Left lung (tissue), 4 donors: ENCODE measurements at regions not wholly inside any gene's neighbourhood (a gene's known extent, or its start where the extent isn't known, plus 50 kb on each side); places are given as distances from the start of the nearest gene placed in this dataset.
A peak's percentile ranks its signal among the peaks of the same experiment; 100 is the strongest.

Experiments used
- ATAC-seq: fragments of 200-7000 bp; cut with Tn5 transposase; one replicate; pipeline ENCODE4 v1.9.1; 2020; ENCODE audit warnings: moderate library complexity
- DNase-seq, 4 donors: peaks; one replicate each; pipeline ENCODE4 v3.0.0-alpha.2; 2013 to 2020
- H3K27ac ChIP-seq, 2 donors: fragments of 200-600 bp; sonication (generic) in 1 of 2; one replicate each; pipeline versions ENCODE4 v1.5.0 to v1.8.0; 2020 to 2021
- H3K27me3 ChIP-seq, 2 donors: fragments of 200-600 bp; sonication (generic) in 1 of 2; one replicate each; pipeline versions ENCODE4 v1.5.0 to v1.8.0; 2020 to 2021
- H3K36me3 ChIP-seq, 2 donors: fragments of 200-600 bp; sonication (generic) in 1 of 2; one replicate each; pipeline versions ENCODE4 v1.5.0 to v1.8.0; 2020 to 2021
- H3K4me1 ChIP-seq, 2 donors: fragments of 200-600 bp; one replicate each; pipeline ENCODE4 v1.8.0; 2021
- H3K4me3 ChIP-seq, 2 donors: fragments of 200-600 bp; sonication (generic) in 1 of 2; one replicate each; pipeline versions ENCODE4 v1.5.0 to v1.8.0; 2020 to 2021; ENCODE audit warnings: mild to moderate bottlenecking in 1 of 2
- H3K9me3 ChIP-seq, 2 donors: fragments of 200-600 bp; sonication (generic) in 1 of 2; one replicate each; pipeline versions ENCODE4 v1.5.0 to v1.8.0; 2020 to 2021
- intact Hi-C, 2 donors: fragments of 100-400 bp; cut with DNase I; formaldehyde crosslinking; loops; one replicate each; pipeline versions ENCODE4 v1.11.2 to v1.14.2; 2022
- TF ChIP-seq, protein P1 (sequence below), 2 donors: fragments of 200-600 bp; sonication (generic) in 1 of 2; IDR thresholded peaks; one replicate each; pipeline versions ENCODE4 v1.5.0 to v1.8.0; 2021; ENCODE audit warnings: antibody characterized with exemption in 2 of 2
- donor health status: DM: no; HTN: yes; CAD: no.
- donor health status: DM: no; HTN: no; CAD: no.

DNA sequence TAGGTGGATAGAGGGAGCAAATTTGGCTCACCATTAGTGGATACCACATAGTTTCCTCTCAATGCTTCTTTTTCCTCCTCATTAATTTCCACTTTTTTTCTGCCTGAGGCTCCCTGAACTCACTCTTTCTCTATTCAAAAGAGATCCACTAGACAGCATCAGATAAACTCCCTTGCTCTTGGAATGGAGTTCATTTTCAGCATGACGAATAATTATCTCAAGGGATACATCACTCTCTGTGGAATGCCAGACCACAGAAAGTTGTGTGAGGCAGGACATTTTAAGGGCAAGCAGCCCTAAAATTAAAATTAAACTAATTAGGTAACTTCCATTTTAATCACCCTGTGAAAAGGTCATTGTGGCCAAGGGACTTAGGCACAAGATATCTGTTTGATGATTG is 1920.1 kb upstream of the CELF4 start:
- DNase-seq (no peak), ATAC-seq (no peak)
- no peak overlapping the region for H3K27ac ChIP-seq
- TF ChIP-seq, protein P1, sequence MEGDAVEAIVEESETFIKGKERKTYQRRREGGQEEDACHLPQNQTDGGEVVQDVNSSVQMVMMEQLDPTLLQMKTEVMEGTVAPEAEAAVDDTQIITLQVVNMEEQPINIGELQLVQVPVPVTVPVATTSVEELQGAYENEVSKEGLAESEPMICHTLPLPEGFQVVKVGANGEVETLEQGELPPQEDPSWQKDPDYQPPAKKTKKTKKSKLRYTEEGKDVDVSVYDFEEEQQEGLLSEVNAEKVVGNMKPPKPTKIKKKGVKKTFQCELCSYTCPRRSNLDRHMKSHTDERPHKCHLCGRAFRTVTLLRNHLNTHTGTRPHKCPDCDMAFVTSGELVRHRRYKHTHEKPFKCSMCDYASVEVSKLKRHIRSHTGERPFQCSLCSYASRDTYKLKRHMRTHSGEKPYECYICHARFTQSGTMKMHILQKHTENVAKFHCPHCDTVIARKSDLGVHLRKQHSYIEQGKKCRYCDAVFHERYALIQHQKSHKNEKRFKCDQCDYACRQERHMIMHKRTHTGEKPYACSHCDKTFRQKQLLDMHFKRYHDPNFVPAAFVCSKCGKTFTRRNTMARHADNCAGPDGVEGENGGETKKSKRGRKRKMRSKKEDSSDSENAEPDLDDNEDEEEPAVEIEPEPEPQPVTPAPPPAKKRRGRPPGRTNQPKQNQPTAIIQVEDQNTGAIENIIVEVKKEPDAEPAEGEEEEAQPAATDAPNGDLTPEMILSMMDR (IDR thresholded peaks at IDR 0.05): no peak
- no peaks in the 10 kb centered on the region for H3K27me3 ChIP-seq
- no peaks in the 10 kb centered on the region for H3K4me1 ChIP-seq
- intact Hi-C loops: no loop called here
- no peaks in the 10 kb centered on the region for H3K36me3 ChIP-seq
- H3K9me3 ChIP-seq: no peaks in the 10 kb centered on the region
- no peak overlapping the region for H3K4me3 ChIP-seq

DNA sequence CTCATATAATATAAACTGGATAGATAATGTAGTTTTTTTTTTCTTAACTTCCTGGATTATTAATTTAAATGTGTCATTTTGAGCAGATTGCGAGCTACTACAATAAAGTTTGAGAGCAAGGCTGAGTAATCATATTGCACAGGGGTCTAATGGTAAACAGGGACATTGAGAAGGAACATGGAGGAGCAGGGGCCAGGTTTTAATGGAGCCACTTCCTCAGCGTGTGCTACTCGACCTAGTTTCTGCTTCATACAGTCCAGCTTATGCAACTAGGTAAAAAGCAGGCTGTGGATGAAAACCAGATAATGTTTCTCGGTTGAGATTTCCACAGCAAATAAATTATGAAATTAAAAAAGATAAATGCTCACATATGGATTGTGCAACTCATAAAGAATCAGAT is 1915.7 kb upstream of the CELF4 start:
- Histone ChIP-seq H3K9me3 (no peaks in the 10 kb centered on the region), H3K4me3 (no peak overlapping the region), H3K4me1 (no peaks in the 10 kb centered on the region), H3K36me3 (no peaks in the 10 kb centered on the region), H3K27me3 (no peaks in the 10 kb centered on the region), H3K27ac (no peak overlapping the region)
- intact Hi-C loops: no loop called here
- no peak for ATAC-seq
- DNase-seq: peak in 2 of 4 donors; percentile 36 to 58
- TF ChIP-seq, protein P1 (IDR thresholded peaks at IDR 0.05): no peak

DNA sequence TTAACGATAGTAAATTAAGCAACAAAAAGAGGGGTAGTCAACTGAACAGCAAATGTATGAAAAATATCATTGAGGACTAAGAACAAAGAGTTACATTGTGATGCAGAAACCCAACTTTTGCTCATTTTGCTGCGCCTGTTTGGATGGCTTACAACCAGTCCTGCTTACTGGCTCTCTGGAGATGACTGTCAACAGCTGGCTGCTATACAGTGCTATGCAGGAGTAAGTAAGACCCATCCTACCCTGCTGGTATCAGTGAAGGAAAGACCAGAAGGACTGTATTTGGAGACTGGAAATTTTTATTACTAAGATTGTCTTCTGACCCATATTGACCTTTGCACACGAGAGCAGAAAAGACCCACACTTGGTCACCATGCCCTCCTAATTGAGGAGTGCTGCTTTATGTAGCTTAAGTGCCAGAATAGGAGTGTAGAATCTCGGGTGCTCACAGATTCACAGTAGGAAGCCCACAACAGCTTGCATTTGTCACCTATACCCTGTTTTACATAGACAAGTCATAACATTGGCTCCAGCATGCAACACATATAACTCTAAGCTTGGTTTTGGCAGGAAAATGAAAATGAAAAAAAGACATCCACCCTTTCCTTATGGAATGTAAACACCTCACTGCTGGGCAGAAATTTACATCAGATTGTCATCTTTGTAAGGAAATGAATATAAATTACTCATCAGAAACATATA is 1915.0 kb upstream of the CELF4 start:
- Histone ChIP-seq H3K4me1 (no peaks in the 10 kb centered on the region), H3K4me3 (no peak overlapping the region), H3K36me3 (no peaks in the 10 kb centered on the region), H3K27ac (no peak overlapping the region), H3K27me3 (no peaks in the 10 kb centered on the region), H3K9me3 (no peaks in the 10 kb centered on the region)
- intact Hi-C loops: no loop called here
- TF ChIP-seq, protein P1 (IDR thresholded peaks at IDR 0.05): no peak
- DNase-seq (peak in 2 of 4 donors; percentile 78 to 83), ATAC-seq (no peak)

DNA sequence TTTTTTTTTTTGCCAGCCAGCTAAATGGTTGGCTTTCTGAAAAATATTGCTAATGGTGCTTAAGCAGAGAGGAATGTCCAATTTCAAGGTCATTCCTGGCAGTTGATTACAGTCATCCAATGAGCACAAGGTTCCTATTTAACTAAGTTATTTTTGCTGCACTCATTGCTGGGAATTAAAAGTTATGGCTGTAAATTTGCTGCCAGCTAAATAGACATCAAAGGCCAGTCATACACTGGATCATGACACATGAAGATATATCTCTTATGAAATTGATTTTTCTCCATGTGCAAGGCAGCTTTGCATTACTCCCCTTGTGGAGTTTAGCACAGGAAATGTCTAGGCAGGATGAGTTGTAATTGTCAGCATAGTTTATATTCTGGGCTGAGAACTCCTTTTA is 1898.4 kb upstream of the CELF4 start:
- TF ChIP-seq, protein P1 (IDR thresholded peaks at IDR 0.05): no peak
- H3K27me3 ChIP-seq: no peaks in the 10 kb centered on the region
- ATAC-seq (no peak), DNase-seq (no peak)
- H3K4me3 ChIP-seq: no peak overlapping the region
- intact Hi-C loops: no loop called here
- H3K4me1 ChIP-seq: no peaks in the 10 kb centered on the region
- H3K27ac ChIP-seq: no peak overlapping the region
- H3K9me3 ChIP-seq: peaks cover 0 to 4% of the 10 kb centered on the region in 2 donors
- H3K36me3 ChIP-seq: no peaks in the 10 kb centered on the region

DNA sequence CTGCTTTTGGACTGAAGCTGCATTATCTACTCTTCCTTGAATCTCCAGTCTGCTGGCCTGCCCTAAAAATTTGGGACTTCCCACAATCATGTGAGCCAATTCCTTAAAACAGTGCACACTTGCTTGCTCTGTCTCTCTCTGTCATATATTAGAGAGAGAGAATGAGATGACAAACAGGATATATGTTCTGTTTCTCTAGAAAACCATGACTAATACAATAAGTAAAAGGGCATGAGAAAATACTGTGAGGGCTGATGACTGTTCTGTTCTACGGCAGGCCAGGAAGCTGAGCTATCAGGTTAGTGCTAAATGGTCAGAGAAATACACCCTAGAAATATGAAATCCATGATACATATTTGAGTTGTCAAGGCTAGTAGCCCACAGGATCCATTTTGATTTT is 1896.8 kb upstream of the CELF4 start:
- Histone ChIP-seq H3K27me3 (no peaks in the 10 kb centered on the region), H3K36me3 (no peaks in the 10 kb centered on the region), H3K27ac (no peak overlapping the region), H3K4me1 (no peaks in the 10 kb centered on the region), H3K4me3 (no peak overlapping the region), H3K9me3 (peaks cover 0 to 9% of the 10 kb centered on the region in 2 donors)
- intact Hi-C loops: no loop called here
- DNase-seq (no peak), ATAC-seq (no peak)
- TF ChIP-seq, protein P1 (IDR thresholded peaks at IDR 0.05): no peak
